Mucosa of stomach (tissue), 1 donor: ENCODE measurements at regions not wholly inside any gene's neighbourhood (a gene's known extent, or its start where the extent isn't known, plus 50 kb on each side); places are given as distances from the start of the nearest gene placed in this dataset.

Experiments
- H3K27me3 ChIP-seq: one replicate; pipeline ENCODE4 v1.7.0; 2013; ENCODE audit warnings: mild to moderate bottlenecking, low read length; ENCODE audit not compliant: control insufficient read depth, insufficient read depth
- H3K36me3 ChIP-seq: one replicate; pipeline ENCODE4 v1.7.0; 2013; ENCODE audit warnings: low read length; ENCODE audit not compliant: control insufficient read depth, insufficient read depth
- H3K4me1 ChIP-seq: one replicate; pipeline ENCODE4 v1.7.0; 2013; ENCODE audit warnings: mild to moderate bottlenecking, low read length; ENCODE audit not compliant: control insufficient read depth, insufficient read depth
- H3K4me3 ChIP-seq: one replicate; pipeline ENCODE4 v1.7.0; 2013; ENCODE audit warnings: low read length
- H3K9ac ChIP-seq: one replicate; pipeline ENCODE4 v1.7.0; 2013; ENCODE audit warnings: mild to moderate bottlenecking, low read length, moderate library complexity
- H3K9me3 ChIP-seq: one replicate; pipeline ENCODE4 v1.7.0; 2013; ENCODE audit warnings: mild to moderate bottlenecking, low read length, moderate library complexity; ENCODE audit not compliant: control insufficient read depth
- donor health status: Pancreatic carcinoma.

DNA sequence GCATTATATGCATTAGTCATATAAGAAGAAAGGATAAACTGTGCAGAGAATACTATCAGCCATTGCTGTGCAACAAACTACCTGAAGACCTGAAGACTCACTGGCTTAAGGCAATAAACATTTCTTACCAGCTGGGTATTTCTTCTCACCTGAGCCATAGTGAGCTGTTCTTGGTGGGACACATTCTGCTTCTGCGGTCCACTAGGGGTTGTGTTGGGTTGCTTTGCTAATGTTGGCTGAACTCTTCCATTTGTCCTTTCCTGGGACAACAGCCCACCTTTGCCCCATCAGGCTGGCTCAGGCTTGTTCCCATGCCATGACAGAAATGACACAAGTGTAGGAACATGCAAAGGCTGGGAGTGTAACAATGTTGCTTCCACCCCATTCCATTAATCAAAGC lies 388.6 kb downstream of the PCDH7 start:
- Histone ChIP-seq H3K9me3 (no peaks in the 10 kb centered on the region), H3K9ac (no peak overlapping the region), H3K27me3 (no peaks in the 10 kb centered on the region), H3K36me3 (no peaks in the 10 kb centered on the region), H3K4me1 (peaks cover 5% of the 10 kb centered on the region), H3K4me3 (no peak overlapping the region)

DNA sequence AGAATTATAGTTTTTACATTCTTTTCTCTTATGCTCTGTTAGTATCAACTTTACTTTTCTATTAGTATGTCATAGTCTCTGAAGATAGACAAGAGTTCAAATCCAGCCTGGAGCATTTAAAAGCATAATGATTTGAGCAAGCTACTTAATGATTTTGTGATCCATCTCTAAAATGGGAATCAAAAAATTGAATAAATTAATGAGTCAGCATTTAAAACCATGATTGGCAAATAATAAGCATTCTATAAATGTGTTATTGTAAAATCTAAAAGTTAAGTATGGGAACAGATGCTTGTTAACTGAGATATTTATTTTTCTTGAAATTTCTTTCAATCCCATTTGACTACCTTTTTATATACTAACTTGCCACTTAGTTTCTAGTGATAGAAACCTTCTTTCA lies 391.6 kb downstream of the PCDH7 start:
- Histone ChIP-seq H3K4me1 (no peaks in the 10 kb centered on the region), H3K27me3 (no peaks in the 10 kb centered on the region), H3K9me3 (no peaks in the 10 kb centered on the region), H3K36me3 (no peaks in the 10 kb centered on the region), H3K4me3 (no peak overlapping the region), H3K9ac (no peak overlapping the region)

DNA sequence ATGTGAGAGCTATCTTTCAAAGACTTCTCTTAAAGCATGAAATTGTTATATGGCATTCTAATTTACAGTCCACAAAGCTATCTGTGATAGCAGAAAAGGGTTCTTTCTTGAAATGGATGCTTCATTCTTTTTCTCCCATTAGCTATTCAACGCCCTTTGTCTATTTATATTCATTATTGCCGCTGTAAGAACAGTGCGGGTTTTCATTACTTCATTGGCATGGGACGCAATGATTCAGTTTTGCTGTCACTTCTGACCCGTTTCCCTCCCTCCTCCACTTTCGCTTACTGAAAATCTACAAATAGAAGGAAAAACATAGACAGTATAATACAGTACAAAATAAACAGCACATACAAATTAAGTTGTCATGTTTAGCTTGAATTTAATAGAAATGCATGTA lies 394.6 kb downstream of the PCDH7 start:
- Histone ChIP-seq H3K9ac (no peak overlapping the region), H3K36me3 (no peaks in the 10 kb centered on the region), H3K4me1 (no peaks in the 10 kb centered on the region), H3K9me3 (no peaks in the 10 kb centered on the region), H3K4me3 (no peak overlapping the region), H3K27me3 (no peaks in the 10 kb centered on the region)

DNA sequence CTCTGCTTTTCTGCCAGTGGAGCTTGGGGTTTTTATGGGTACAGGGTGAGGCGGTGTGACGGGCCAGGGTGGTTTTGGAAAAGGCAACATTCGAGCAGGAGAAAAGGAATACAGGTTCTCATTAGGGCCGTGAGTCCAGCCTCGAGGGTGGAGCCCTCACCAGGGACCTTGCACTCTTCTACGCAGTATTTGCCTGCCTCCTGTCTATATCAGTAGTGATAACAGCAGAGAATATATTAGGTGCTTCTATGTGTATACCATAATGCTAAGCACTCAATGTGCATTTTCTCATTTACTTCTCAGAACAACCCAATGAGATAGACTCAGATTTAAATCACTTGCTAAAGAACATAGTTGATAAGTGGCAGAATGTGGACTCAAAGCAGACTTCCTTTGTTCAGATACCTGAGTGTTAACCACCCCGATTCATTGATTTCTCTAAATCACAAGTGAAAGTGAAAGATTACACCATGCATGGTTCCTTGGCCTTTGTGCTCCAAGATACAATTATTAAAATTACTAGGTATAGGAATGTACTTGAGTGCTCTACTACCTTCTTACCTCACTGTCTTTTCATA lies 403.9 kb downstream of the PCDH7 start:
- no peak overlapping the region for H3K9ac ChIP-seq
- H3K9me3 ChIP-seq: no peaks in the 10 kb centered on the region
- no peaks in the 10 kb centered on the region for H3K27me3 ChIP-seq
- H3K4me1 ChIP-seq: peaks cover 6% of the 10 kb centered on the region
- no peak overlapping the region for H3K4me3 ChIP-seq
- no peaks in the 10 kb centered on the region for H3K36me3 ChIP-seq

DNA sequence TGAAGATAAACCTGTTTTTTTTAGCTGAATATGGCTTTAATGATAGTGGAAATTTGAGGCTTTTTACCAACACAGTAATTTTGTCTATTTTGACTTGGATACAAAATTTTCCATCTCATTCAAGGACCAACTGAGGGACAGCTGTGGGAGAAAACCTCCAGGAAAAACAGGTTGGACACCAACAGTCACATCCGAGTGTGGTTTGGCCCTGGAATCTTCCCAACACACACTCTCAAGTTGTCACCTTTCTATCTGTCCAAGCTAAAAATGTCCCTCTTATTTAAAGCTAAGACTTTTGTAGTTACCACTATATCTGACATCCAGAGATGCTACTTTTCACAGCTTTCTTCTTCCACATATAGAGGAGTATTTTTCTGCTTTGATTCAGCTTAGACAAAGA lies 404.9 kb downstream of the PCDH7 start:
- peaks cover 6% of the 10 kb centered on the region for H3K4me1 ChIP-seq
- no peak overlapping the region for H3K4me3 ChIP-seq
- no peaks in the 10 kb centered on the region for H3K27me3 ChIP-seq
- H3K9ac ChIP-seq: no peak overlapping the region
- no peaks in the 10 kb centered on the region for H3K36me3 ChIP-seq
- no peaks in the 10 kb centered on the region for H3K9me3 ChIP-seq

DNA sequence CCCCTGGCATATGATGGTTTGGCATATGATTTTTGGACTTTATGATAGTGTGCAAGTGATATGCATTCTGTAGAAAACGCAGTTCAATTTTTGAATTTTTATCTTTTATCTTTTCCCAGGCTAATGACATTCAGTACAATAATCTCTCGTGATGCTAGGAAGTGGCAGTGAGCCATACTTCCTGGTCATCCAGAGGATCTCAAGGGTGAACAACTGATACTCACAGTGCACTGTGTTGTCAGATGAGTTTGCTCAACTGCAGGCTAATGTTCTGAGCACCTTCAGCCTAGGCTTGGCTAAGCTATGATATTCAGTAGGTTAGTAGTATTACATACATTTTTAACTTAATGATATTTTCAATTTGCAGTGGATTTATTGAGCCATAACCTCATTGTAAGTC lies 405.3 kb downstream of the PCDH7 start:
- H3K9ac ChIP-seq: no peak overlapping the region
- peaks cover 6% of the 10 kb centered on the region for H3K4me1 ChIP-seq
- H3K4me3 ChIP-seq: no peak overlapping the region
- H3K36me3 ChIP-seq: no peaks in the 10 kb centered on the region
- no peaks in the 10 kb centered on the region for H3K27me3 ChIP-seq
- no peaks in the 10 kb centered on the region for H3K9me3 ChIP-seq

DNA sequence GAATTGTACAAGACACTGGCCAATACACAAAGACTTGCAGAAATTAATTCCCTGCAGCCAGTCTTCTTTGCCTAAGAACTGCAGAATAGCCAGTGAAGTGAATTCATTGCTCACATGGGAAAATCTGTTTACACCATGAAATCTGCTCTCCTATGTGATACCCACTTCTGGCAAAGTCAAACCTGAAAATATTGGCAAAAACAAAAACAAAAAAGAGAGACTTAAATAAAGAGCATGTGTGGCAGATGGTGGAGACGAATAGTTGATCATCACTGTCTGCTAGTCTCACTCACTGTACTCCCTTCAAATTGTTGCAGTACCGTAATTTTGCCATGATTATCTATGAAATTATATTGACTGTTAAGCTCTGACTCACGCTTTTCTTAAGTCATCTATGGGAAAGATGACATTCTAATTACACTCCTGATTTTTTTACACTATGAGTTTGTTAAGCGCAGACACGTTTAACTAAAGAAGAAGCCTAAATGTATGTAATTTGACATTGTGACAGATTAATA lies 406.8 kb downstream of the PCDH7 start:
- Histone ChIP-seq H3K27me3 (no peaks in the 10 kb centered on the region), H3K36me3 (no peaks in the 10 kb centered on the region), H3K4me1 (peaks cover 6% of the 10 kb centered on the region), H3K4me3 (no peak overlapping the region), H3K9ac (no peak overlapping the region), H3K9me3 (no peaks in the 10 kb centered on the region)

DNA sequence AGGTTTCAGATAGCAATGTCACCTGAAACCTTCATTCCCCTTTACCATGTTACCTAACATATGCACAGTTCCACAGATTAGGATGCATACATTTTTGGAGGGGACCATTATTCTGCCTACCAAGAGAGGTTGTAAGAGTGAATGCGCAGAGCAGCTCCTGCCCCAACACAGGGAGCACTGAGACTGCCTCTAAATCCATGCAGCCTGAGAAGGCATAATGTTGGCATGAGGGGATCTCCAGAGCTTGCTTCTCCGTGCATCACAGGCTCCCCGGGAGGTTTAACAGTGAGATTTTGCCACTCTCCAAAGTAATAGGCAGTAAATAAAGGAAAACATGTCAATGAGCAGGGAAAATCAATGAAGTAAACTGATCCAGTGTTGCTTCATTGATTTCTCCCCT lies 410.8 kb downstream of the PCDH7 start:
- no peak overlapping the region for H3K4me3 ChIP-seq
- H3K4me1 ChIP-seq: no peaks in the 10 kb centered on the region
- H3K9ac ChIP-seq: no peak overlapping the region
- H3K27me3 ChIP-seq: no peaks in the 10 kb centered on the region
- no peaks in the 10 kb centered on the region for H3K9me3 ChIP-seq
- H3K36me3 ChIP-seq: no peaks in the 10 kb centered on the region

DNA sequence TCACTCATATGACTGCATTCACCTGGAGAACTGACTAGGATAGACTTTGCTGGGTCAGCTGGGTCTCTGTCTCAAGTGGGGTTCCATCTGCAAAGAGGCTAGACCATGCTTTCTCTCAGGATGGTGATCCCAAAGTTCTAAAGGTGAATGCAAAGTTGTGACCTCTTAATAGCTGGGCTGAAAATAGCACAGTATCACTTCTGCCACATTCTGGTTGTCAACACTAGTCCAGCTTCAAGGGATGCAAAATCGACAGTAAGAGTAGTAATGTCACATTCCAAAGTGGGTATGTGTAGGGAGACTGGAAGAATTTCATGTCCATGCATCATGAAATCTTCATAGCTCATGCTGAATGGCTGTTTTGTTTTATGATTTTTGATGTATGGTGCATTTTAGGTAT lies 414.6 kb downstream of the PCDH7 start:
- H3K4me3 ChIP-seq: no peak overlapping the region
- no peaks in the 10 kb centered on the region for H3K9me3 ChIP-seq
- H3K4me1 ChIP-seq: no peaks in the 10 kb centered on the region
- H3K9ac ChIP-seq: no peak overlapping the region
- no peaks in the 10 kb centered on the region for H3K36me3 ChIP-seq
- H3K27me3 ChIP-seq: no peaks in the 10 kb centered on the region

DNA sequence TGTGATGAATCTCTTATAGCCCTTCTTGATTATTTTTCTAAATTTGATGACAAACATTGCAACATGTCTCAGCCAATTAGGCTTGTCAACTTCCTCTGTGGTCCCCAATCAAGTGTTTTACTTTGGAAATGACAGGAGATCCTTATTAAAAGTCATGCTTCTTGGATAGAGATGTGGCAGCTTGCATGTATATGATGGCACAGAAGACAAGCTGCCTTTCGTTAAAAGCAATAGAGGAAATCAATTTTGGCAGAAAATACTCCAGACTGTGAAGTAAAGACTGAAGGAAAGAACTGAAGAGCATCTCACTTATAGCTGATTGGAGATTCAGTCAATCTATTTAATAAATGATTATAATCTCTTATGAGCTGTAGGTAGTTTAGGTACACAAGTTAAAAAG lies 419.6 kb downstream of the PCDH7 start:
- Histone ChIP-seq H3K4me3 (no peak overlapping the region), H3K36me3 (no peaks in the 10 kb centered on the region), H3K9ac (no peak overlapping the region)

DNA sequence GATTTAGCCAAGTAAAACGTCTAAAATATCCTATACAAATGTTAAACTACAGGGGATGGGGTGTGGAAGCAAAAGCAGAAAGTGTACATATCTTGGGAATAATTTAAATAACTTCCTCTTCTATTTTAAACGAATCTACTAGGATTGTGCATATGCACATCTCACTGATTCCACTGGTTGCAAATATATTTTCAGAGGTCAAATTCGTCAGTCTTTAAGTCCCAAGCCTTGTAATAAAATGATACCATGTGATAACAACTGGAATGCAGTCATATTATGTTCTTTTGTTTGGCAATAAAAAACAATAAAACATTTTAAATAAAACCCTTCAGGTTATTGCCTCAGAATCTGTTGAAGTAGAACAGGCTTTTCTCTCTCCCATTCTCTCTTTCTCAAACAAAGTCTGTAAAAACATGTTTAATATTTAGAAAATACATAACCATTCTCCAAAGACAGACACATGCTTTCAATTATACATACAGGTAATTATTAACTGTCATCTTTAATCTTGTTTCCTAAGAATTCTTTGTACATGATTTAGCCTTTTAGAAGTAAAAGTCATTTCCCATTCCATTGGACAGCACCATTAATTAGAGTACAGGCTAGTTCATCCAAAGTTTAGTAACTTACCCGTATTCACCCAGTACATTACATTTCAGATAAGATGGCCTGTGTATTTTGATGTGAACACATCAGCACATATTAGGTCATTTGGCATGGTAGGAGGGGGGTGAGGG lies 421.1 kb downstream of the PCDH7 start:
- no peak overlapping the region for H3K9ac ChIP-seq
- no peaks in the 10 kb centered on the region for H3K4me1 ChIP-seq
- no peaks in the 10 kb centered on the region for H3K9me3 ChIP-seq
- H3K36me3 ChIP-seq: no peaks in the 10 kb centered on the region
- H3K4me3 ChIP-seq: no peak overlapping the region
- no peaks in the 10 kb centered on the region for H3K27me3 ChIP-seq

More for the DNA sequence above, 419.6 kb downstream of the PCDH7 start:
- no peaks in the 10 kb centered on the region for H3K9me3 ChIP-seq
- no peaks in the 10 kb centered on the region for H3K4me1 ChIP-seq
- H3K27me3 ChIP-seq: no peaks in the 10 kb centered on the region

DNA sequence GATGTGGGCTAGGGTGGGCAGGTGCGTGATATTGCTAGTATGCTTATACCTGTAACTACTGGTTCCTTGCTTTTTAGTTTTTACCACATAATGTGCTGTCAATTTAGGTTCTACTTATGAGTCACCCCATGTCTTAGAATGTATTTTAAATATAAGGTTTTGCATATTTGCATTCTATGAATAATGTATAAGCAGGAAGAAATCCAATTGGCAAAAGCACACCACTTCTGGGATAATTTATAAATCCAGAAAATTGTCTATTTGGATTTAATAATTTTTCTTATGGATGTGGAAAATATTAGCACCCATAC lies 421.6 kb downstream of the PCDH7 start:
- no peaks in the 10 kb centered on the region for H3K4me1 ChIP-seq
- H3K9ac ChIP-seq: no peak overlapping the region
- no peaks in the 10 kb centered on the region for H3K9me3 ChIP-seq
- H3K36me3 ChIP-seq: no peaks in the 10 kb centered on the region
- H3K4me3 ChIP-seq: no peak overlapping the region
- H3K27me3 ChIP-seq: no peaks in the 10 kb centered on the region
